HG03108 (cell line): ENCODE measurements at regions not wholly inside any gene's neighbourhood (a gene's known extent, or its start where the extent isn't known, plus 50 kb on each side); places are given as distances from the start of the nearest gene placed in this dataset.
"Not testable (repeated sequence)": the region's sequence is repeated elsewhere in the genome, so short reads cannot be mapped to it uniquely, and the experiment has no call there.

ENCODE experiments used
- ATAC-seq: cut with Tn5 transposase; IDR thresholded peaks from one replicate; pipeline ENCODE4 v1.9.1; 2021; ENCODE audit warnings: moderate library complexity; ENCODE audit not compliant: unreplicated experiment

GRCh38 chr5:106093134-106093533, 1577.6 kb downstream of the EFNA5 start:
- no peak for ATAC-seq

- no peak for ATAC-seq
Measured at GRCh38 chr5:106092455-106092854, 1578.3 kb downstream of the EFNA5 start.

GRCh38 chr5:106089073-106089472, 1581.7 kb downstream of the EFNA5 start:
- no peak for ATAC-seq

GRCh38 chr5:106088462-106088861, 1582.3 kb downstream of the EFNA5 start:
- ATAC-seq, result no peak

- ATAC-seq, result no peak
Measured at GRCh38 chr5:106086352-106086751, 1584.4 kb downstream of the EFNA5 start.

- ATAC-seq, result no peak
Measured at GRCh38 chr5:106085556-106085955, 1585.2 kb downstream of the EFNA5 start.

GRCh38 chr5:106085136-106085535, 1585.6 kb downstream of the EFNA5 start:
- ATAC-seq, result no peak

GRCh38 chr5:106080535-106080934, 1590.2 kb downstream of the EFNA5 start:
- ATAC-seq, result no peak

GRCh38 chr5:106076655-106077054, 1594.1 kb downstream of the EFNA5 start:
- ATAC-seq, result no peak

GRCh38 chr5:106072208-106072607, 1598.5 kb downstream of the EFNA5 start:
- ATAC-seq, result no peak

- ATAC-seq, result no peak
Measured at GRCh38 chr5:106047341-106047740, 1623.4 kb downstream of the EFNA5 start.

GRCh38 chr5:106032069-106032468, 1638.7 kb downstream of the EFNA5 start:
- not testable (repeated sequence) for ATAC-seq

GRCh38 chr5:106028314-106028713, 1642.4 kb downstream of the EFNA5 start:
- no peak for ATAC-seq

- ATAC-seq, result no peak
Measured at GRCh38 chr5:106020894-106021293, 1649.8 kb downstream of the EFNA5 start.

- no peak for ATAC-seq
Measured at GRCh38 chr5:106019261-106019660, 1651.5 kb downstream of the EFNA5 start.

GRCh38 chr5:106017243-106017857, 1653.4 kb downstream of the EFNA5 start:
- ATAC-seq, result no peak

- no peak for ATAC-seq
Measured at GRCh38 chr5:106014262-106014661, 1656.5 kb downstream of the EFNA5 start.

GRCh38 chr5:106006242-106006641, 1664.5 kb downstream of the EFNA5 start:
- no peak for ATAC-seq

GRCh38 chr5:105998991-105999390, 1671.7 kb downstream of the EFNA5 start:
- ATAC-seq, result not testable (repeated sequence)

GRCh38 chr5:105993027-105993426, 1677.7 kb downstream of the EFNA5 start:
- no peak for ATAC-seq

GRCh38 chr5:105982526-105982925, 1688.2 kb downstream of the EFNA5 start:
- no peak for ATAC-seq

- ATAC-seq, result no peak
Measured at GRCh38 chr5:105978011-105978410, 1692.7 kb downstream of the EFNA5 start.

- no peak for ATAC-seq
Measured at GRCh38 chr5:105977163-105977562, 1693.6 kb downstream of the EFNA5 start.
